Midbrain (tissue), 1 donor: ENCODE measurements at regions not wholly inside any gene's neighbourhood (a gene's known extent, or its start where the extent isn't known, plus 50 kb on each side); places are given as distances from the start of the nearest gene placed in this dataset.

Source experiments
- DNase-seq: peaks from one replicate; lab custom pipeline; 2025; lab: John Stamatoyannopoulos, UW

- no peak for DNase-seq
Measured at GRCh38 chr4:43782391-43782790, 666.2 kb downstream of the KCTD8 start.

- DNase-seq, result no peak
Measured at GRCh38 chr4:43816116-43816515, 632.5 kb downstream of the KCTD8 start.

GRCh38 chr4:43822621-43823020, 626.0 kb downstream of the KCTD8 start:
- DNase-seq, result no peak

GRCh38 chr4:43835869-43836268, 612.7 kb downstream of the KCTD8 start:
- DNase-seq, result no peak

GRCh38 chr4:43837171-43837570, 611.4 kb downstream of the KCTD8 start:
- no peak for DNase-seq

- no peak for DNase-seq
Measured at GRCh38 chr4:43837604-43838003, 611.0 kb downstream of the KCTD8 start.

GRCh38 chr4:43842594-43842993, 606.0 kb downstream of the KCTD8 start:
- DNase-seq, result no peak

- no peak for DNase-seq
Measured at GRCh38 chr4:43843501-43843900, 605.1 kb downstream of the KCTD8 start.

- no peak for DNase-seq
Measured at GRCh38 chr4:43846111-43846587, 602.5 kb downstream of the KCTD8 start.

- no peak for DNase-seq
Measured at GRCh38 chr4:43853565-43854264, 594.9 kb downstream of the KCTD8 start.

GRCh38 chr4:43855283-43855682, 593.3 kb downstream of the KCTD8 start:
- DNase-seq, result no peak

- no peak for DNase-seq
Measured at GRCh38 chr4:43864616-43865146, 583.9 kb downstream of the KCTD8 start.

GRCh38 chr4:43867908-43868307, 580.7 kb downstream of the KCTD8 start:
- no peak for DNase-seq

- no peak for DNase-seq
Measured at GRCh38 chr4:43875655-43876054, 573.0 kb downstream of the KCTD8 start.

- no peak for DNase-seq
Measured at GRCh38 chr4:43882470-43882869, 566.1 kb downstream of the KCTD8 start.

GRCh38 chr4:43886196-43886595, 562.4 kb downstream of the KCTD8 start:
- no peak for DNase-seq

- no peak for DNase-seq
Measured at GRCh38 chr4:43898836-43899235, 549.8 kb downstream of the KCTD8 start.

- no peak for DNase-seq
Measured at GRCh38 chr4:43903456-43903855, 545.2 kb downstream of the KCTD8 start.

- DNase-seq, result no peak
Measured at GRCh38 chr4:43918377-43918776, 530.2 kb downstream of the KCTD8 start.

GRCh38 chr4:43932448-43932847, 516.2 kb downstream of the KCTD8 start:
- peak; percentile 13 for DNase-seq

- no peak for DNase-seq
Measured at GRCh38 chr4:43943998-43944397, 504.6 kb downstream of the KCTD8 start.

- DNase-seq, result no peak
Measured at GRCh38 chr4:43959976-43960375, 488.6 kb downstream of the KCTD8 start.

GRCh38 chr4:43968011-43968410, 480.6 kb downstream of the KCTD8 start:
- no peak for DNase-seq

- DNase-seq, result no peak
Measured at GRCh38 chr4:43983610-43984009, 465.0 kb downstream of the KCTD8 start.
